ENCODE measurements at regions not wholly inside any gene's neighbourhood (a gene's known extent, or its start where the extent isn't known, plus 50 kb on each side); places are given as distances from the start of the nearest gene placed in this dataset.

GRCh38 chr13:50672025-50672424 lies 171.5 kb downstream of the DLEU7 start:
- DNase-seq (no peak), ATAC-seq (ENCODE audit: low read depth) (no peak)
- H2AK5ac ChIP-seq (ENCODE audit: low read depth, low read length): no peak overlapping the region
- dilution Hi-C loops (cut with HindIII; ENCODE audit: low sequenced_read_pairs, unreplicated experiment) (no loop called here), in situ Hi-C loops (cut with MboI; ENCODE audit: low sequenced_read_pairs) (no loop called here), intact Hi-C loops (cut with micrococcal nuclease) (no loop called here)
- H3K4me1 ChIP-seq (ENCODE audit: control insufficient read depth, insufficient read depth, low read length): no peaks in the 10 kb centered on the region
- TF ChIP-seq ELK1 (IDR thresholded peaks at IDR 0.05; ENCODE audit: borderline replicate concordance, low read depth, low read length) (no peak), MAFK (IDR thresholded peaks at IDR 0.05; ENCODE audit: low read depth, low read length) (no peak), MXI1 (IDR thresholded peaks at IDR 0.05; ENCODE audit: borderline replicate concordance, low read depth, low read length) (no peak), MAZ (IDR thresholded peaks at IDR 0.05; ENCODE audit: borderline replicate concordance, low read depth, low read length) (no peak), CHD1 (IDR thresholded peaks at IDR 0.05; ENCODE audit: low read depth, low read length) (no peak), SMC3 (IDR thresholded peaks at IDR 0.05; ENCODE audit: low read depth, low read length) (no peak), NFE2L2 (IDR thresholded peaks at IDR 0.05; ENCODE audit: low read depth, low read length) (no peak), RFX5 (IDR thresholded peaks at IDR 0.05; ENCODE audit: low read depth, low read length) (no peak), BHLHE40 (IDR thresholded peaks at IDR 0.05; ENCODE audit: low read depth, low read length) (no peak)
- H3K36me3 ChIP-seq (ENCODE audit: control insufficient read depth, insufficient read depth, low read length): no peaks in the 10 kb centered on the region
- H3K18ac ChIP-seq (ENCODE audit: low read depth, low read length): no peak overlapping the region
- H2AFZ ChIP-seq (replicated peaks; ENCODE audit: low read length, poor library complexity): no peak overlapping the region
- no peak overlapping the region for H2BK20ac ChIP-seq (ENCODE audit: low read depth, low read length)
- peaks cover under 1% of the 10 kb centered on the region; the same call in 1 of the 2 replicates for H3K9me1 ChIP-seq (ENCODE audit: insufficient read depth, low read length)
- H4K5ac ChIP-seq (ENCODE audit: low read depth, low read length): no peak overlapping the region
- no peak overlapping the region for H3K14ac ChIP-seq (replicated peaks; ENCODE audit: low read depth, low read length)
- no peaks in the 10 kb centered on the region for H3K79me1 ChIP-seq (ENCODE audit: low read depth in 1 of 2, low read length in 2 of 2)
- no peak overlapping the region for H3K27ac ChIP-seq (ENCODE audit: insufficient read depth, low read length)
- no peaks in the 10 kb centered on the region for H4K20me1 ChIP-seq (ENCODE audit: insufficient read depth, low read length)
- no TSS peak for BruUV-seq (replicated peaks)
- POLR2A ChIA-PET (ENCODE audit: unreplicated experiment): no interaction called here
- no peak overlapping the region for H2BK15ac ChIP-seq (ENCODE audit: low read depth, low read length)
- no peak overlapping the region for H2AK9ac ChIP-seq (replicated peaks; ENCODE audit: low read depth, low read length, poor library complexity)
- no peak overlapping the region for H3K23ac ChIP-seq (ENCODE audit: low read depth, low read length)
- no peak overlapping the region for H3K4me3 ChIP-seq (ENCODE audit: insufficient read depth, low read depth, low read length)
- H3K56ac ChIP-seq (ENCODE audit: extremely low read depth, insufficient read depth, low read length): no peak overlapping the region
- H3K9ac ChIP-seq (ENCODE audit: low read depth, low read length): no peak overlapping the region
- H3K9me3 ChIP-seq (ENCODE audit: control insufficient read depth, insufficient read depth, low read length): 0 out of 2 replicates have a peak, but pooled peaks cover 2% of the 10 kb centered on the region
- no peak overlapping the region for H4K91ac ChIP-seq (ENCODE audit: insufficient read depth, low read depth, low read length)
- no peak overlapping the region for H2BK5ac ChIP-seq (ENCODE audit: low read depth, low read length, poor library complexity, severe bottlenecking)
- H3K27me3 ChIP-seq (ENCODE audit: control insufficient read depth, insufficient read depth, low read length): peaks cover 45% of the 10 kb centered on the region
- H4K8ac ChIP-seq (ENCODE audit: low read depth in 2 of 2, low read length in 2 of 2): no peak overlapping the region
- H2BK120ac ChIP-seq (ENCODE audit: low read depth, low read length): no peak overlapping the region
- no peak overlapping the region for H3K4ac ChIP-seq (ENCODE audit: low read depth, low read length)
- CTCF ChIA-PET: no interaction called here
- H3K4me2 ChIP-seq (ENCODE audit: low read depth, low read length): no peak overlapping the region
